ENCODE measurements at regions not wholly inside any gene's neighbourhood (a gene's known extent, or its start where the extent isn't known, plus 50 kb on each side); places are given as distances from the start of the nearest gene placed in this dataset.

GRCh38 chr2:62432407-62432806, 73.6 kb downstream of the TMEM17 start:
- CTCF ChIA-PET: no interaction called here

GRCh38 chr2:62431512-62431911, 74.5 kb downstream of the TMEM17 start:
- ChIA-PET CTCF (no interaction called here), POLR2A (no interaction called here)
- Mint-ChIP-seq H3K4me3 (no peak overlapping the region), H3K36me3 (ENCODE audit: low read depth) (no peaks in the 10 kb centered on the region), H3K27ac (no peak overlapping the region), H3K9me3 (peaks cover 3% of the 10 kb centered on the region), H3K4me1 (peaks cover 14% of the 10 kb centered on the region), H3K27me3 (no peaks in the 10 kb centered on the region)
- intact Hi-C loops (cut with micrococcal nuclease): no loop called here
- TF ChIP-seq CTCF (IDR thresholded peaks at IDR 0.05): no peak
- ATAC-seq (ENCODE audit: low read depth) (no peak), DNase-seq (no peak)

More at GRCh38 chr2:62432407-62432806, 73.6 kb downstream of the TMEM17 start:
- Mint-ChIP-seq H3K27ac (no peak overlapping the region), H3K27me3 (no peaks in the 10 kb centered on the region), H3K4me1 (peaks cover 17% of the 10 kb centered on the region), H3K4me3 (no peak overlapping the region), H3K36me3 (ENCODE audit: low read depth) (no peaks in the 10 kb centered on the region), H3K9me3 (peaks cover 3% of the 10 kb centered on the region)
- DNase-seq: no peak
- ATAC-seq (ENCODE audit: low read depth): no peak
- TF ChIP-seq CTCF (IDR thresholded peaks at IDR 0.05): no peak
- intact Hi-C loops (cut with micrococcal nuclease): no loop called here
- POLR2A ChIA-PET: interaction anchor here (0.7 kb wide), 1 partner anchor 282 kb away, joined by 4 read pairs; no protein-coding TSS in a partner anchor

GRCh38 chr2:62430146-62430545, 75.8 kb downstream of the TMEM17 start:
- Mint-ChIP-seq H3K36me3 (ENCODE audit: low read depth) (no peaks in the 10 kb centered on the region), H3K4me3 (no peak overlapping the region), H3K27me3 (no peaks in the 10 kb centered on the region), H3K27ac (no peak overlapping the region), H3K4me1 (peaks cover under 1% of the 10 kb centered on the region), H3K9me3 (peaks cover 3% of the 10 kb centered on the region)
- TF ChIP-seq CTCF (IDR thresholded peaks at IDR 0.05): no peak
- ATAC-seq (ENCODE audit: low read depth) (no peak), DNase-seq (no peak)
- ChIA-PET POLR2A (no interaction called here), CTCF (no interaction called here)
- intact Hi-C loops (cut with micrococcal nuclease): no loop called here

GRCh38 chr2:62427146-62427545, 78.8 kb downstream of the TMEM17 start:
- ChIA-PET CTCF (no interaction called here), POLR2A (no interaction called here)
- TF ChIP-seq CTCF (IDR thresholded peaks at IDR 0.05): no peak
- H3K4me3 Mint-ChIP-seq: no peak overlapping the region
- H3K36me3 Mint-ChIP-seq (ENCODE audit: low read depth): no peaks in the 10 kb centered on the region
- H3K27me3 Mint-ChIP-seq: no peaks in the 10 kb centered on the region
- no peak overlapping the region for H3K27ac Mint-ChIP-seq
- ATAC-seq (ENCODE audit: low read depth) (no peak), DNase-seq (no peak)
- H3K4me1 Mint-ChIP-seq: no peaks in the 10 kb centered on the region
- intact Hi-C loops (cut with micrococcal nuclease): no loop called here
- peaks cover 3% of the 10 kb centered on the region for H3K9me3 Mint-ChIP-seq

GRCh38 chr2:62426154-62426912, 79.7 kb downstream of the TMEM17 start:
- POLR2A ChIA-PET: no interaction called here
- intact Hi-C loops (cut with micrococcal nuclease): no loop called here
- Mint-ChIP-seq H3K27me3 (no peaks in the 10 kb centered on the region), H3K9me3 (peaks cover 3% of the 10 kb centered on the region), H3K36me3 (ENCODE audit: low read depth) (no peaks in the 10 kb centered on the region), H3K4me3 (no peak overlapping the region), H3K4me1 (no peaks in the 10 kb centered on the region), H3K27ac (no peak overlapping the region)
- no peak for TF ChIP-seq CTCF (IDR thresholded peaks at IDR 0.05)
- CTCF ChIA-PET: no interaction called here
- ATAC-seq (ENCODE audit: low read depth) (no peak), DNase-seq (no peak)

Measured in activated B cell treated with CpG ODN at 0.5 μM for 24 hours (primary cell).